Uterus (tissue), 3 donors: ENCODE measurements at regions not wholly inside any gene's neighbourhood (a gene's known extent, or its start where the extent isn't known, plus 50 kb on each side); places are given as distances from the start of the nearest gene placed in this dataset.

Experiments
- DNase-seq, 2 donors: peaks; one replicate each; pipeline ENCODE4 v3.0.0-alpha.2; 2019 to 2020
- H3K27ac ChIP-seq, 2 donors: fragments of 200-600 bp; sonication (generic); 1 replicate in 1 of 2; 2 replicates in 1 of 2; pipeline ENCODE4 v1.5.1; 2016 to 2018
- H3K27me3 ChIP-seq, 2 donors: fragments of 200-600 bp; sonication (generic); one replicate each; pipeline ENCODE4 v1.5.1; 2018 to 2019; ENCODE audit warnings: control low read depth in 1 of 2
- H3K36me3 ChIP-seq, 2 donors: fragments of 200-600 bp; sonication (generic); one replicate each; pipeline ENCODE4 v1.5.1; 2019; ENCODE audit warnings: control low read depth in 1 of 2
- H3K4me1 ChIP-seq, 2 donors: fragments of 200-600 bp; sonication (generic); one replicate each; pipeline ENCODE4 v1.5.1; 2018 to 2019; ENCODE audit warnings: control low read depth in 1 of 2
- H3K4me3 ChIP-seq, 2 donors: fragments of 200-600 bp; sonication (generic); 1 replicate in 1 of 2; 2 replicates in 1 of 2; pipeline ENCODE4 v1.5.1; 2018 to 2019; ENCODE audit warnings: mild to moderate bottlenecking in 1 of 2
- H3K9me3 ChIP-seq, 2 donors: fragments of 200-600 bp; sonication (generic); one replicate each; pipeline ENCODE4 v1.5.1; 2019; ENCODE audit warnings: control low read depth in 1 of 2
- POLR2A ChIP-seq, 2 donors: fragments of 450-650 bp; IDR thresholded peaks; one replicate each; pipeline ENCODE4 v1.6.1; 2016; ENCODE audit warnings: antibody characterized with exemption in 2 of 2, mild to moderate bottlenecking in 1 of 2, moderate library complexity in 1 of 2
- intact Hi-C: fragments of 100-400 bp; cut with DNase I; formaldehyde crosslinking; loops from one replicate; pipeline ENCODE4 v1.15.1; 2023; ENCODE audit warnings: low total_unique reads
- TF ChIP-seq, protein P1 (sequence below), 4 experiments: fragments of 200-600 bp in 2 of 4; fragments of 450-650 bp in 2 of 4; sonication (generic) in 2 of 4; IDR thresholded peaks; one replicate each; pipeline ENCODE4 v1.5.1; 2016 to 2019; ENCODE audit warnings: antibody characterized with exemption in 4 of 4, mild to moderate bottlenecking in 2 of 4, moderate library complexity in 1 of 4
- donor health status: DM: yes; HTN: yes; CAD: no.

DNA sequence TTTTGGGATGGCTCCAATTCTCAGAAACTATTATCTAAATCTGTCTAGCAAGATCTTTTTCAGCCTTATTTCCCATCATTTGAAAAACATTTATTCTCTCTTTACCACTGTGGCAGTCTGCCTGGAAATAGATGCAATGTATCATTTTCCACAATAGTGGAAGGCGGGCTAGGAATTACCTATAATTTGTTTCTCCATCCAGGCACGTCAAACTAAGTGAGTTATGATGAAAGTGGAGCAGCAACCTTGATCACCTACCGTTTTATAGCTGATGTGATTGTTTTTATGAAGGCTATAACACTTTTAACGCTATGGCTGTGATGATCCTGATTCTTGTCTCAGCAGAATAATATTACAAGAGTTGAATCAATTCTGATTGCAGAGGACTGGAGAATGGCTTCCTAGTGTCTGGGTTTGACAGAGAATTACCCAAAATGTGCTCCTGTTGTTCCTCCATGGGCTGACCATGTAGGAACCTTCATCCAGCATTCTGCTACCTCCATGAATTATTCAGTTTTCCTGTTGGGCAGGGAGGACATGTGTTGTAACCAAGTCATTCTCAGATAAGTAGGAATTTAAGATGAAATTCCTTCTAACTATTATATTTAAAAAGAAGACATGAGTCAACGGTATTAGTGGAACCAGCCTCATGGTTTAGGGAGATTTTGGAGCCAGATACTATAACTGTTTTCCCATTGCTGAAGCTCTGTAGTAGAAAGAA lies 231.5 kb upstream of the SGO1 start:
- intact Hi-C loops, result no loop called here
- Histone ChIP-seq H3K4me3 (no peak overlapping the region), H3K27ac (no peak overlapping the region), H3K4me1 (no peaks in the 10 kb centered on the region), H3K36me3 (no peaks in the 10 kb centered on the region), H3K27me3 (no peaks in the 10 kb centered on the region), H3K9me3 (no peaks in the 10 kb centered on the region)
- no peak for TF ChIP-seq POLR2A (IDR thresholded peaks at IDR 0.05)
- TF ChIP-seq, protein P1, sequence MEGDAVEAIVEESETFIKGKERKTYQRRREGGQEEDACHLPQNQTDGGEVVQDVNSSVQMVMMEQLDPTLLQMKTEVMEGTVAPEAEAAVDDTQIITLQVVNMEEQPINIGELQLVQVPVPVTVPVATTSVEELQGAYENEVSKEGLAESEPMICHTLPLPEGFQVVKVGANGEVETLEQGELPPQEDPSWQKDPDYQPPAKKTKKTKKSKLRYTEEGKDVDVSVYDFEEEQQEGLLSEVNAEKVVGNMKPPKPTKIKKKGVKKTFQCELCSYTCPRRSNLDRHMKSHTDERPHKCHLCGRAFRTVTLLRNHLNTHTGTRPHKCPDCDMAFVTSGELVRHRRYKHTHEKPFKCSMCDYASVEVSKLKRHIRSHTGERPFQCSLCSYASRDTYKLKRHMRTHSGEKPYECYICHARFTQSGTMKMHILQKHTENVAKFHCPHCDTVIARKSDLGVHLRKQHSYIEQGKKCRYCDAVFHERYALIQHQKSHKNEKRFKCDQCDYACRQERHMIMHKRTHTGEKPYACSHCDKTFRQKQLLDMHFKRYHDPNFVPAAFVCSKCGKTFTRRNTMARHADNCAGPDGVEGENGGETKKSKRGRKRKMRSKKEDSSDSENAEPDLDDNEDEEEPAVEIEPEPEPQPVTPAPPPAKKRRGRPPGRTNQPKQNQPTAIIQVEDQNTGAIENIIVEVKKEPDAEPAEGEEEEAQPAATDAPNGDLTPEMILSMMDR (IDR thresholded peaks at IDR 0.05), result no peak
- no peak for DNase-seq

DNA sequence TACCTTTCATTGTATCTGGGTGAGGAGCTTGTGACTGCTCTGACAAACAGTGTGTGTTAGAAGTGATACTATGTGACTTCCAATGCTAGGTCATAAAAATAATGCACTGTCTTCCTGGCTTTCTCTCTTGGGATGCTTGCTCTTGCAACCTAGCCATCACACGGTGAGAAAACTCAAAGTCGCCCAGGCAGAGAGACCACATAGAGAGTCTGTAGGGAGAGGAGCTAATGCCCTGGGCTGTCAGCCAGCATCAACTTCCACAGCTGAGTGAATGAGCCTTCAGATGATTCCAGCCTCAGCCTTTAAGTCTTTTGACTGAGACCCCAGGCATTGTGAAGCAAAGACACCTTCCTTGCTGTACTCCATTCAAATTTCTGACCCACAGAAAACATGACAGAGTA lies 220.6 kb upstream of the SGO1 start:
- TF ChIP-seq POLR2A (IDR thresholded peaks at IDR 0.05), result no peak
- TF ChIP-seq, protein P1 (IDR thresholded peaks at IDR 0.05), result no peak
- no peak for DNase-seq
- Histone ChIP-seq H3K36me3 (no peaks in the 10 kb centered on the region), H3K27me3 (no peaks in the 10 kb centered on the region), H3K9me3 (no peaks in the 10 kb centered on the region), H3K27ac (no peak overlapping the region), H3K4me1 (no peaks in the 10 kb centered on the region), H3K4me3 (no peak overlapping the region)
- intact Hi-C loops, result no loop called here

DNA sequence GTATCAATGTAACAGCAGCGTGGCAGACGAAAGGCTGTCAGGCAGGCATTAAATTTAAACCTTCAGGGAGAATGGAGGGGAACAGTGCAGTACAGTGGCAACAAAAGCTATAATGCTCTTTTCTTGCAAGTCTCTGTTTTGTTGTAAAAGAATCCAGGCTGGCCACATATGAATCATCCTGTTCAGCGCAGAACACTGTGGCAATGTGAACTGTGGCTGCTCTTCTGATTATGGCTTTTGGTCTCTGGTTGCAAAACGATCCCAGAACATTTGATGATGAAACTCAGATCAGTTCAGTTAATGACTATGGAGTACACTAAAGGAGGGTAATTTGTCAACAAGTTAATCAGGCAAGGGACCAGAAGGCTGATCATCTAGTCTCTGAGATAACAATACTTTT lies 219.7 kb upstream of the SGO1 start:
- Histone ChIP-seq H3K36me3 (no peaks in the 10 kb centered on the region), H3K27me3 (no peaks in the 10 kb centered on the region), H3K4me3 (no peak overlapping the region), H3K27ac (no peak overlapping the region), H3K9me3 (no peaks in the 10 kb centered on the region), H3K4me1 (no peaks in the 10 kb centered on the region)
- TF ChIP-seq, protein P1 (IDR thresholded peaks at IDR 0.05), result no peak
- TF ChIP-seq POLR2A (IDR thresholded peaks at IDR 0.05), result no peak
- intact Hi-C loops, result no loop called here
- no peak for DNase-seq

DNA sequence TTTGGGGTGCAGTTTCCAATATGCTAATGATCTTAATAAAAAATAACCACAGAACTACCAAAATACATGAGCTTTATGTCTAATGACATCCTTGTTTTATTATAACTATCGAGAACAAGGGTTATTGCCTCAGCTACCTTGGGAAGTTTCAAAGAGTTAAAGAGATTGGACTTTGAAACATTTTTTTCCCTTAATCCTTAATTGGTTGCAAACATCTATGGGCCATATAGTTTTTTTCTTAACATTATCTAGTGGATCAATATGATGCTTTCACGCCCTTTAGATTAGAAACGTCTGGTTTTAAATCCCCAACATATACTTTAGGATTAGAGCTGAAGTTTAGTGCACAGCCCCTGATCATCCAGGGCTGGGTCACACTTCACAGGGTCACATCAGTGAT lies 219.2 kb upstream of the SGO1 start:
- no peaks in the 10 kb centered on the region for H3K9me3 ChIP-seq
- no peak overlapping the region for H3K27ac ChIP-seq
- no peak for DNase-seq
- H3K4me3 ChIP-seq, result no peak overlapping the region
- H3K4me1 ChIP-seq, result no peaks in the 10 kb centered on the region
- TF ChIP-seq POLR2A (IDR thresholded peaks at IDR 0.05), result no peak
- TF ChIP-seq, protein P1 (IDR thresholded peaks at IDR 0.05), result no peak
- H3K36me3 ChIP-seq, result no peaks in the 10 kb centered on the region
- no peaks in the 10 kb centered on the region for H3K27me3 ChIP-seq
- intact Hi-C loops, result no loop called here

DNA sequence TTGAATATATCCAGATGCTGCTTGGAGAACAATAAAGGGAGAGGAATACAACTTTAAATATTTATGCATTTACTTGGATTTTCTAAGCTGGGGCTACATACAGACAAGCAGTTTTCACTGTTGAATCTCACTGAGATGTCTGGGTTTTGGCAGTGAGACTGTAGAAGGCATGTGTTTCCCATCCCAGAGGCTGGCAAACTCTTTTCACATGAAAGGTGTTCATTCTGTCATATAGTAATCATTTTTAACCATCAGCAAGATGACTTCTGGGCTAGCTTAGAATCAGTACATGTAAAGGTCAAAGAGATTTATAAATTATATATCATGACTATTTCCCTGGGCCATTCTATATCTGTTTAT lies 218.7 kb upstream of the SGO1 start:
- H3K4me1 ChIP-seq, result no peaks in the 10 kb centered on the region
- H3K9me3 ChIP-seq, result no peaks in the 10 kb centered on the region
- H3K27ac ChIP-seq, result no peak overlapping the region
- intact Hi-C loops, result no loop called here
- H3K27me3 ChIP-seq, result no peaks in the 10 kb centered on the region
- TF ChIP-seq, protein P1 (IDR thresholded peaks at IDR 0.05), result no peak
- TF ChIP-seq POLR2A (IDR thresholded peaks at IDR 0.05), result no peak
- H3K4me3 ChIP-seq, result no peak overlapping the region
- no peaks in the 10 kb centered on the region for H3K36me3 ChIP-seq
- DNase-seq, result no peak
